Body of pancreas (tissue), 4 donors: ENCODE measurements at regions not wholly inside any gene's neighbourhood (a gene's known extent, or its start where the extent isn't known, plus 50 kb on each side); places are given as distances from the start of the nearest gene placed in this dataset.

ENCODE experiments used
- ATAC-seq: fragments of 150-250 bp; one replicate; pipeline ENCODE4 v1.9.1; 2016
- DNase-seq, 4 donors: peaks; one replicate each; pipeline ENCODE4 v3.0.0-alpha.2; 2019
- H3K27ac ChIP-seq, 4 donors: fragments of 200-600 bp; sonication (generic); 1 replicate in 3 of 4; 2 replicates in 1 of 4; pipeline versions ENCODE4 v1.5.1 to v1.6.1; 2016 to 2019; ENCODE audit warnings: mild to moderate bottlenecking in 1 of 4, mixed read lengths in 1 of 4, moderate library complexity in 1 of 4
- H3K27me3 ChIP-seq, 2 donors: fragments of 200-600 bp; sonication (generic); one replicate each; pipeline ENCODE4 v1.6.0; 2016; ENCODE audit warnings: mild to moderate bottlenecking in 1 of 2
- H3K36me3 ChIP-seq, 2 donors: fragments of 200-600 bp; sonication (generic); replicated peaks in 1 of 2; 2 replicates each; pipeline ENCODE4 v1.5.1; 2016; ENCODE audit warnings: low read depth in 2 of 2; ENCODE audit not compliant: insufficient read depth in 1 of 2
- H3K4me1 ChIP-seq: fragments of 200-600 bp; sonication (generic); one replicate; pipeline ENCODE4 v1.6.0; 2016
- H3K4me3 ChIP-seq, 2 donors: fragments of 200-600 bp; sonication (generic); 1 replicate in 1 of 2; 2 replicates in 1 of 2; pipeline ENCODE4 v1.5.1; 2016 to 2019
- H3K9me3 ChIP-seq, 3 donors: fragments of 200-600 bp; sonication (generic); 1 replicate in 2 of 3; 2 replicates in 1 of 3; pipeline ENCODE4 v1.5.1; 2016
- CTCF ChIP-seq, 7 experiments: fragments of 450-650 bp in 4 of 7; fragments of 200-600 bp in 3 of 7; sonication (generic) in 3 of 7; IDR thresholded peaks; one replicate each; pipeline ENCODE4 v1.5.1; 2016 to 2019; ENCODE audit warnings: antibody characterized with exemption in 7 of 7
- POLR2A ChIP-seq, 3 donors: fragments of 450-650 bp; IDR thresholded peaks; one replicate each; pipeline ENCODE4 v1.6.1; 2016; ENCODE audit warnings: antibody characterized with exemption in 3 of 3, mild to moderate bottlenecking in 2 of 3
- WGBS, 2 donors: methylation state at CpG; one replicate each; pipeline ENCODE4 v1.1.5; 2017; 5-methylcytosine and 5-hydroxymethylcytosine counted together
- intact Hi-C: fragments of 100-400 bp; cut with DNase I; formaldehyde crosslinking; loops from one replicate; pipeline ENCODE4 v1.15.1; 2023

DNA sequence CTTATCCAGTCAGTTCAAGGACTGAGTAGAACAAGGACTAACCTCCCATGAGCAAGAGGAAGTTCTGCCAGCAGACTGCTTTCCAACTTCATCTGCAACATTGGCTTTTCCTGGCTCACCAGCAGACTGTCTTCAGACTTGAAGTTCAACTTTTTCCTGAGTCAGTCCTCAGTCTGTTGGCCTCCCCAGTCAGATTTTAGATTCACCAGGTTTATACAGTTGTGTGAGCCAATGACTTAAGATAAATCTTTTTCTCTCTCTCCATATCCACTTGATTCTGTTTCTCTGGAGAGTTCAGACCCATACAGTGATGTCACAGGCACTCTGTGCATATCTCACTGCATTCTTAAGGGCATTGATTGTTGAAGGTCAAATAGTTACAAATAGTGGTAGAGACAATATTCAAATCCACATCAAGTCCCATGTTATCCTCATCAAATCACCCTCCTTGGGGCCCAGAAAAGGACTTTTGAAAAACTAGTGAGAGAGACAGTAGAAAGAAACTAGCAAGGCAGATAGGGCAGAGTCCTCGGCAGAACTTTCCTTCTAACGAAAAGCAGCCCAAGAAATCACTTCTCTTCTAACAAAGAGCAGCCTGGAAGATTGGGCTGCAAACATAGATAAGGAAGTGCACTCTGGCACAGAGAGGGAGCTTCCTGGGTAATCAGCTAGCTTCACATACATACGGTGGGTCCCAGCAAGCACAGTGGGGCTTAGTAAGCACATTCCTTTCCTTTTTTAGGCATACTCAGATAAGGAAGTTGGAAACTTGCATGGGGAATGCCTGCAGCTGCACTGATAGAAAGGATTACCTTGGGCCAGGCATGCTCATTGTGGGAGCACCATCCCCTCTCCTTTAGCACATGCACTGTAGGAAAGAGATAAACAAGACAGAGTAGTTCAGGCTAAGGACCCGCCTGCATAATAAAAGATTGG is 132.3 kb upstream of the FAM20A start:
- Histone ChIP-seq H3K27ac (peak overlapping the region in 2 of 4 donors; percentile 4 to 55), H3K4me3 (no peak overlapping the region), H3K9me3 (no peaks in the 10 kb centered on the region), H3K27me3 (no peaks in the 10 kb centered on the region), H3K36me3 (no peaks in the 10 kb centered on the region), H3K4me1 (peaks cover 19% of the 10 kb centered on the region)
- no peak for TF ChIP-seq CTCF (IDR thresholded peaks at IDR 0.05)
- TF ChIP-seq POLR2A (IDR thresholded peaks at IDR 0.05), result no peak
- ATAC-seq (no peak), DNase-seq (peak in 2 of 4 donors; percentile 33 to 52)
- WGBS, 2 donors, result 23 to 25% methylated on average over 4 of the region's 4 CpGs
- intact Hi-C loops, result no loop called here

GRCh38 chr17:68732301-68732749 is 131.2 kb upstream of the FAM20A start:
- Histone ChIP-seq H3K9me3 (no peaks in the 10 kb centered on the region), H3K27ac (no peak overlapping the region), H3K4me3 (no peak overlapping the region), H3K4me1 (peaks cover 13% of the 10 kb centered on the region), H3K27me3 (no peaks in the 10 kb centered on the region), H3K36me3 (no peaks in the 10 kb centered on the region)
- intact Hi-C loops, result no loop called here
- no peak for DNase-seq
- ATAC-seq, result no peak
- TF ChIP-seq CTCF (IDR thresholded peaks at IDR 0.05), result no peak
- TF ChIP-seq POLR2A (IDR thresholded peaks at IDR 0.05), result no peak

DNA sequence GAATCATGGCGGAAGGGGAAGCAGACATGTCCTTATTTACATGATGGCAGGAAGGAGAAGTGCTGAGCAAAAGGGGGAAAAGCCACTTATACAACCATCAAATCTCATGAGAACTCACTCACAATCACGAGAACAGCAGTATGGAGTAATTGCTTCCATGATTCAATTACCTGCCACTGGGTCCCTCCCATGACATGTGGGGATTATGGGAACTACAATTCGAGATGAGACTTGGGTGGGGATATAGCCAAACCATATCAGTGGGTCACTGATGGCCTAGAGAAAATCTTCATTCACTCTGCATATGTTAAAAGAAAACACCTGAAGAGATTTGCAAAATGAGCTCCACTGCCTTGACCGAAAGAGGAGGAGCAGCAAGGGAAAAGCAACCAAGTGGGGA is 130.3 kb upstream of the FAM20A start:
- Histone ChIP-seq H3K27ac (no peak overlapping the region), H3K27me3 (no peaks in the 10 kb centered on the region), H3K36me3 (no peaks in the 10 kb centered on the region), H3K4me3 (no peak overlapping the region), H3K4me1 (peaks cover 13% of the 10 kb centered on the region), H3K9me3 (no peaks in the 10 kb centered on the region)
- TF ChIP-seq CTCF (IDR thresholded peaks at IDR 0.05) (no peak), POLR2A (IDR thresholded peaks at IDR 0.05) (no peak)
- DNase-seq (no peak), ATAC-seq (no peak)
- intact Hi-C loops, result no loop called here
- 66 to 67% methylated on average over 4 of the region's 4 CpGs for WGBS, 2 donors

GRCh38 chr17:68719431-68719830 is 118.3 kb upstream of the FAM20A start:
- ATAC-seq (no peak), DNase-seq (no peak)
- Histone ChIP-seq H3K36me3 (no peaks in the 10 kb centered on the region), H3K27ac (no peak overlapping the region), H3K9me3 (no peaks in the 10 kb centered on the region), H3K4me1 (no peaks in the 10 kb centered on the region), H3K27me3 (no peaks in the 10 kb centered on the region), H3K4me3 (no peak overlapping the region)
- intact Hi-C loops, result no loop called here
- WGBS, 2 donors, result 70 to 85% methylated on average over 2 of the region's 2 CpGs
- TF ChIP-seq POLR2A (IDR thresholded peaks at IDR 0.05), result no peak
- no peak for TF ChIP-seq CTCF (IDR thresholded peaks at IDR 0.05)

GRCh38 chr17:68718926-68719325 is 117.8 kb upstream of the FAM20A start:
- H3K4me3 ChIP-seq, result no peak overlapping the region
- no peak for DNase-seq
- 95 to 98% methylated on average over 2 of the region's 2 CpGs for WGBS, 2 donors
- no peak for ATAC-seq
- no peak overlapping the region for H3K27ac ChIP-seq
- H3K9me3 ChIP-seq, result no peaks in the 10 kb centered on the region
- no peaks in the 10 kb centered on the region for H3K36me3 ChIP-seq
- intact Hi-C loops, result no loop called here
- no peaks in the 10 kb centered on the region for H3K4me1 ChIP-seq
- TF ChIP-seq CTCF (IDR thresholded peaks at IDR 0.05), result no peak
- TF ChIP-seq POLR2A (IDR thresholded peaks at IDR 0.05), result no peak
- H3K27me3 ChIP-seq, result no peaks in the 10 kb centered on the region
